HG03045 (cell line): ENCODE measurements at regions not wholly inside any gene's neighbourhood (a gene's known extent, or its start where the extent isn't known, plus 50 kb on each side); places are given as distances from the start of the nearest gene placed in this dataset.
"Not testable (repeated sequence)": the region's sequence is repeated elsewhere in the genome, so short reads cannot be mapped to it uniquely, and the experiment has no call there.

Experiments
- ATAC-seq: cut with Tn5 transposase; IDR thresholded peaks from one replicate; pipeline ENCODE4 v1.9.1; 2021; ENCODE audit warnings: mild to moderate bottlenecking, moderate library complexity; ENCODE audit not compliant: unreplicated experiment

DNA sequence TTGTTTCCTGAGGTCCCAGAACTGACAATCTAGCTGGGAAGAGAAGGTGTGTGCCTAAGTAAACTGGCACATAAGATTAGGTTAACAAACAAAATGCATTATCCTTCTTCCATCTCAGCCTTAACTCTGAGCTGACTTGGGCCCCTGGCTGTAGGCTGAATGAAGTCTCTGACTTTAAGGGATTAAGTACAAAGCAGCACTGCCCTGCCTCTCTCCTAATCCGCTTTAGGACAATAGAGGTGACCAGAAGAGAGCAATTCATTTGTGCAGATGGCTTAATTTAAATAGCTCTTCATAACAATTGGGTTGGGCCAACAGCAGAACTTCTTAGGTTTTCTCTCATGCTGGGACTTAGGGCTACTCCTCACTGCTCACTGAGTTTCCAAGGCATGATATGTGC, 181.6 kb upstream of the SOX14 start:
- no peak for ATAC-seq

DNA sequence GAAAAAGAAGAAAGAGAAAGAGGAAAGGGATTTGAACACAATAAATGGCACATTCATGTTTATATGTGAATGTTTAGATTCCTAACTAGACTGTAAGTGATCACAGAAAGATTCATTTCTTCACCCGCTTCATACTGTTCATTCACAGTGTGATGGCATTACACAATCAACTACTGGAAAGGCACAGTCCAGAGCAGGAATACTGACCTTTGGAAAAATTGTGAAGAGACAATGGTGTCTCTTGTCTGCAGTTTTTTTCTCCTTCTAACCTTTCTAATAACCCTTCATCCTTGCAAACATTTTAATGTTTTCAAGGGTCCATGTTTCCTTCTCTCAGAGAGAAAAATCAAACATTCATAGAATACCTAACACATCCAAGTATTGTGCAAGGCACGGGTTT, 180.9 kb upstream of the SOX14 start:
- no peak for ATAC-seq

DNA sequence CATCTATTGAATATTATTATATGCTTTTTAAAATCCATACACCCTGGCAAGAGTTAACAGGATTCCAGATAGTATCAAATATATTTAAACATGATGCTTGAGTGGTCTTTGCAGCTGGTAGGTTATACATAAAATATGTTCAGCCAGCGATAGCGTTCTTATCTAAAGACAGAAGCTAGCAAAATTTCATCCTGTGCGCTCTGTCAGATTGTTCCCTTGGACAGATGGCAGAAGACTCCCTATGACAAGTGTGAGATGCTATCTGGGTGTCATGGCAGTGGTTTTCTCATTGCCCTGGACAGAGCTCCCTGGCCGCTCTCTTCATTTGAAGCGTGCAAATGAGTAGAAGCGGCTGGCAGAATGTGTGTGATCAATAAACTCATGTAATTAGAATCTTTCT, 175.2 kb upstream of the SOX14 start:
- ATAC-seq = no peak

DNA sequence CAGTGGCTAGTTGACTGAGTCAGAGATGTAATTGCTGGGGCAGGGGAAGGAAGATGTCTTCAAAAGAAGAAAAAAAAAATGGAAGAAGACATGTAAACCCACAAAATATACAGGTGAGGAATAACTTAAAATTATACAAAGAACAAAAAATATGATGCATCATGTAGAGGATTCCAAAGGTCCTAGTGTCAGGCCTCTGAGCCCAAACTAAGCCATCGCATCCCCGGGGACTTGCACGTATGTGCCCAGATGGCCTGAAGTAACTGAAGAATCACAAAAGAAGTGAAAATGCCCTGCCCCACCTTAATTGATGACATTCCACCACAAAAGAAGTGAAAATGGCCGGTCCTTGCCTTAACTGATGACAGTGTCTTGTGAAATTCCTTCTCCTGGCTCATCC, 168.7 kb upstream of the SOX14 start:
- ATAC-seq = not testable (repeated sequence)

DNA sequence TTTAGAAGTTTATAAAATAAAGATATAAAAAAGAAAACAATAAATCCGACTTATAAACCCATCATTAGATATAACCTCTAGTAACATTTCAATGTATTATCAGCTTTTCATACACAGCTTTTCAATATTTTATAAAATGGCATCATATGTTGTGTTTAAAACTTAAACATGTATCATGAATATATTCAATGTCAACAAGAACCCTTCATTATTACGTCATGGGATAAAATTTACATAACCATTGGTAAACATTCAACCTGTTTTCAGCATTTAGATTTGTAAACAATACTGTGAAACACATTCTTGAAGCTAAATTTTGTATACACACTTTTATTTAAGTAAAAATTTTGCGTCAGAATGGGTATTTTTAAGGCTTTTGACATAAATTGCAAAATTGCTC, 153.4 kb upstream of the SOX14 start:
- no peak for ATAC-seq

DNA sequence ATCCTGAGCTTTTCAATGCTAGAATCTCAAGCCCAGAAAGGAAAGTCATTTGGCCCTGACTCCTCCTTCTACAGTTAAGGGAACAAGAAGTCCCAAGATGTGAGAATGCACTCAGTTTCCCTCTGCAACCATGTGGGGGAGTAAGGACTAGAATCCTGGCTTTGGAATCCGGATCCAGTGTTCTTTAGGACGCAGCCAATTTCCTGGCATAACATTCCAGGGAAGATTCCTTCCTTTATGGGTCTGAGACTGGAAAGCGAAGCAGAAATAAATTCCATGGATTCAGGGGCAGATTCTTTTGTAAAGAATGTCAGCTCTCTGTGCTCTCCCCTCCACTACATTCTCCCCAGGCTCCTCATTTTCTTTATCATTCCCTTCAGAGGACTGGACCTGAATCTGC, 151.8 kb upstream of the SOX14 start:
- no peak for ATAC-seq

DNA sequence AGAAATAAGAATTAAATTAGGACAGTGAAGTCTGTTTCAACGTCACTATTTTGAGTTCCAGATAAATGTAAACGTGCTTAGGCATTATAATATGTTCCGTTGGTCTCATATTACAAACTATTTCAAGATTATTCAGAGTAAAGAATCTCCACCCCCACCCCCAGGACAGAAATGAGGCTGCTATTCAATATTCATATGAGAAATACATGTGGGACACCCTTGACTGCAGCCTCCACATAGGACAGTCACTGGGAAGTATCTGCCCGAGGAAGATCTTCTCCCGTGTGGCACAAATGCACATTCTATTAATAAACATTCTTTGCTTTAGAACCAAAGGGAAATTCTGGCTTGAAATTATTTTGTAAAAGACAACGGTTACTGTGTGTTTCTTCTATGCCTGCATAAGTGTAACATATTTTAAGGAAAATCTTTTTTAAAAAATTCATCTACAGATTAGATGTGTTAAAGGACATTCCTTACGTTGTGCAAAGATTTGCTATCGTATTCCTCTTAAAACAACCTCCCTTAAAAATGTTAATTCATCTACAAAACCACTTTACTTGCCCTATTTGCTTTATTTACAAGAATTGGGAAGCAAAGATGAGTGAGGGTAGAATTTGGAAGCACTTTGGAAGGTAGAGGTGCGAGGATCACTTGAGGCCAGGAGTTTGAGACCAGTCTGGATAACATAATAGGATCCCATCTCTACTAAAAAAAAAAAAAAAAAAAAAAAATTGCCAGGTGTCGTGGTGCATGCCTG, 148.3 kb upstream of the SOX14 start:
- no peak for ATAC-seq

DNA sequence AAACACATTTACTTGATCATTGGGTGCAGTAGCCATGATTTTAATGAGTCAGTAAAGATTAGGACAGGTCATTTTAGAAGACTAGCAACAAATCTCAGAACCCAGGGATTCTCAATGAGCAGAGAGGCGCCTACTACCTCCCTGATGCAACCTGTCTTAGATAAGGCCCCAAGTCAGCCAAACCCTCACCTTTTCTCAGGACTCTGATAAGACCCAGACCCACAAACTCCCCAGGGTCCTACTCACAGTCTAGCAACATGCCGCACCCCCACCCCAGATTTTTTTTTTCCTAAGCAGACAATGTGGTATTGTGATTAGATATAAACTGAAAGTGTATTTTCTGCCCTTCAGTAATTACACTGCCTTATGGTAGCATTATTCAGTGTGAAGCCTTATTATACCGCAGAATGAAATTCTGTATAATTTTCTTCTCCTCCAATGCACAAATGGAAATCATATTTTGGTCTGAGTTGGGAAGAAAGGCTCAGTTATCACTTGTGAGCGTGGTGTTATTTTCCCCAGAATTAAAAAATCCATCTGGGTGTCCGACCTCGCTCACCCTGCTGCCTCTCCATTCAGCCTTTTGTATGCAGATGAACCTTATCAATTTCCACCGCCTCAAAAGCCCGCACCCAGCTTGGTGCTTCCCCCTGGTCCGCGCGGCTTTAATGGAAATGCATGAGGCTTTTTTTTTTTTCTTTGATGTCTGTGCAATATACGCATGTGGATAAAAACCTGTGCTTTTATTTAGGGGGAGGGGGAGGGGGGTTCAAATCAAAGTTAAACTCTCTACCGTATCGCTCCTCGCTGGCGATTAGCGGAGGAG, 122.0 kb upstream of the SOX14 start:
- ATAC-seq = no peak

DNA sequence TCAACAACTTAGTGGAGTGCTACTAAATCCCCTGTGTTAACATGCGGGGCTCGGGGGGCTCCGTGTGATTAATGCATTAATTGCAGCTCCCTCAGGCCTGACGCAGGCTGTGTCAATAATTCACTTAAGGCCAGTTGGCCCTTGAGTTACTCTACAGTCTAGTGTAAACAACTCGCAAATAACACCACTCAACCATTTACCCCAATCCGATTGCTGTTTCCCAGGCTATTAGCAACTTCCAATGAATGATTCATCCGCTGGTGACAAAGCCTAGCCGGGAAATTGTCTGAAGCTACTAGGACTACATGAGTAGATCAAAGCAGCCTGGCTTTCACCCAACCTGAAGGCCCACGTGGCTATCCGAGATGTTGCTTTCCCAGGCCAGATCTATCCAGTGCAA, 121.3 kb upstream of the SOX14 start:
- no peak for ATAC-seq

DNA sequence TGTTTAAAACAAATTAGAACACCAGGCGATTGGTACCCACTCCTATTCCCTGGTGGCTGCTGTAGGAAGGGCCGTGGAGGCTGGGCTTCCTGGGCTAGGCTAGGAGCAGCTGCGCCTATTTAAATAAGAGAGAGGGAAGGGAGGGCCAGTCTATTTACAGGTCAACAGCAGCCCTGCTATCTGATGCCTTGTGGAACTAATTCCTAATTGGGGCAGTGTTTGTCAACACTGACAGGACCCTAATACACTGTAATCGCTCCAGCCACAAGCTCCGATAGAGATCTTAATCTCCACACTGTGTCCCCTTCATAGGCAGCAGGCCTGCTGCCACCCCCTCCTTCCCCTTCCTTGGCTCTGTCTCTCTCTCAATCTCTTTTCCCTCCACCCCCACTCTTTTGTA, 116.9 kb upstream of the SOX14 start:
- no peak for ATAC-seq

DNA sequence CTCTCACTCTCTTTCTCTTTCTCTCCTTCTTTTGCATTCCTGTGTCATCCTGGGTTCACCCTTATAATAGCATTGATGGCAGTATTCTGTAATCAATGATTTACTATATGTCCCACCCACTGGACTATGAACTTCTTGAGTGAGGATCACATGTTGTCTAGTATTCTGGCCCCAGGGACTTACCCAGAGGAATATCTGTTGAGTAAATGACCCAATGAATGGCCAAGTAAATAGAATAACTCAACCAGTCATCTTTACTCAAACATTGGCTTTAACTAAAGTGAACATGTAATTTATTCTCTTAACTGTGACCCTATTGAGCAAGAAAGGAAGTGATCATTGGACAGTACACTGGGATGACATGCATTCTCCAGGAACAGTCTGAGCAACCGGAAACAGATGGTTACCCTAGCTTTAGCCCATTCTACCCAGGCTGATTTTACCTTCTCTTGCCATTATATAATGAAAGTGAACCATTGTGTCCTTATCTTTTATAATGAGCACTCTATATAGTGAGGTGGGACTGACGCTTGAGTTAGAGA, 94.5 kb upstream of the SOX14 start:
- no peak for ATAC-seq

DNA sequence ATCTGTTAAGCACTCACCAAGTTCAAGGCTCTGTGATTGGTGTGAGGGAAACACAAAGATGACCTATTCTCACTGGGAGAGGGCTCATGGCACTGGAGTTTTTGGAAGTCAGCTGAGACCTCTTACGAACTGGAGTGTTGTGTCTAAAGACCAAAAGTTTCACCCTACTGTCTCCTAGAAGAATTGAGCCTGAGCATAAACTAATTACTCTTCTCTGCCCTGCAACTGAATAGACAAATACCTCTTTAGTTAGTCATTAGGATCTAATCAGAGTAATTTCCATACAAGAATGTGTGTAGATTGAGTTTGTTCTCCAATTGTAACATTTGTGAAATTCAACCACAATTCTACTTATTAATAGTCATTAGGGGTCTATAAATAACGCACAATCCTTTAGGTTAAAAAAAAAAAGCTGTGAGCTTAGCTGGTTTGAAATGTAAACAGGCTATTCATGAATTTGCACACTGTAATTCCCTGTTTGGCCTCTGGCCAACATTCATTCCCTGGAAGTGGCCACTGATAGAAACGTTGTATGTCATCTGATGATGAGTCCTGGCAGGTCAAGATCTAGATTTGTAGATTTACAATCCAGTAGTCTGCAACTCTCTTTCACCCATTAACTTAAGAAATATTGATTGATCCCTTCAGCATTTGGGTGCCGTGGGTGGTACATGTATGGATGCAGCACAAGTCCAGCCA, 76.8 kb upstream of the SOX14 start:
- ATAC-seq = no peak

DNA sequence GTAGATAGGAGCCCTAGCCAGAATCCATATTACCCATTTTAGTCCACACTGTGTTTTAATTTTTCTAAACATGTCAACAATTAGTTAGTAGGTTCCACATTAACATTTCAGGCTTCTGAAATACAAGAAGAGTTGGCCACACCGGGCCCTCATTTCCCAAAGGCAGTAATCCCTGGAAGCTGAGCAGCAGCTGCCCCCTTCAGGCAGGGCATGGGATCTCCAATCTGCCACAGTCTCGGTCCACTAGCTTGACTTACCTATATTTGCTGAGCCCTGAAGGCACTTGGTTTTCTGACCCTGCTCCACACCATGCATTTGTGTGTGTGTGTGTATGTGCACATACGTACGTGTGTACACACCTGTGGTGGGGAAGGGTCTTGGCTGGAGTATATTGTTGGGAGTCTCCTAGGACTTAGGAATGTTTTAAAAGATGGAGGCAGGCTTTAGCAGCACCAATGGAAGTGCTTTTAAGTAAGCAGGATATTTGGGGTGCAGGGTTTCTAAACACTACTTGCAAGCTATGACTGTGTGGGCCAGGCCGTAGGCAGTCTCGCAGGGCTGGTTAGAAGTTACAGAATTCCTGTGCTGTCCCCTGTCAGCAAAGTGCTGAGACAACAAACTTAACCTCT, 71.2 kb upstream of the SOX14 start:
- no peak for ATAC-seq

DNA sequence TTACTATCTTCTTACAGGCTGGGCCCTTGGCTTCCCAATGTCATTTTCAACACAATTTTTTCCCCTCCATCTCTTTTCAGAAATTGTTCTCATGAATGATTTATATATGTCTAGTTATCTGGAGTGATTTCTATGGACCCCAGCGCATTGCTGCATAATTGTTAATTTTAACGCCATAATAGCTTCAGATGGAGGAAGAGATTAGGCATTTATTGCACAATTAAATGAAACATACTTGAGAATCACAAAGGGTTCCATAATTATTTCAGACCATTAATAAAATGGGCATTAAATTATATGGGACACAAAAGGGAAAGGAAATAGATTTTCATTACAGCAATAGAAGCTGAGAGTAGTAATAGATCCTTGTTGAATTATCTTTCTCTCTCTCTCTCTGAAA, 70.3 kb upstream of the SOX14 start:
- ATAC-seq = no peak

DNA sequence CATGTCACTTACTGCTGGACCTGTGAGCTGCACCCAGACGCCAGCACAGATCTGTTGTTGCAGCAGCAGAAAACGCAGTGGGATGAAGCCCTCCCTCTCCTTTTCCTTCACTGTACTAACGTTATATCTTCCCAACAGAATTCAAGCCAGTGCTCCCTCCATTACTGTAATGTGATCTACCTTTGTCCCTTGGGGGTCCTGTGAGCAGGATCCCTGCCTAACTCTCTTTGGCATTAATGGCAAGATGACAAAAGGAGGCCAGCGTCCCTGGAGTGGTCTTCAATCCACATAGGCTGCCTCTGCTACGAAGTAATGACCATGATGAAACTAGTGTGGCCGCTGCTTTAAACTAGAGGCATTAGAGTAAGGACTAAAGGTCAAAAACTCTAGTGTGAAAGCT, 69.3 kb upstream of the SOX14 start:
- no peak for ATAC-seq

DNA sequence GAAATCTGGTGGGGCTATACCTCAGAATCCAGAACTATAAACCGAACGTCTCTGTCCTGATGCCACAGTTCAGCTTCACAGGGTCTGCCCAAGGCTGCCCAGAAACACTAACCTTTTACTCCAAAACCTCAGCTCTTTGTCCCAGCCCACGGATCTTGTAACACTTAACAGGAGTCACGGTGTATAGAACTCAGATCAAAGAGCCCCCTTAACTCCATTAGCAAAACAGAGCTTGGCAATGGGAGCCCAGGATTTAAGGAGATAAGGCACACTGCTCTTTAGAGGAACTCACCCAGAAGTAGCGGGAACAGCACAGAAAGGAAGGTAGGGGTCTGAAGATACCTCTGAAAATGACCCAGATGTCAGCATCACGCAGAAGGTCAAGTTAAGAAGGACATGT, 68.8 kb upstream of the SOX14 start:
- no peak for ATAC-seq

DNA sequence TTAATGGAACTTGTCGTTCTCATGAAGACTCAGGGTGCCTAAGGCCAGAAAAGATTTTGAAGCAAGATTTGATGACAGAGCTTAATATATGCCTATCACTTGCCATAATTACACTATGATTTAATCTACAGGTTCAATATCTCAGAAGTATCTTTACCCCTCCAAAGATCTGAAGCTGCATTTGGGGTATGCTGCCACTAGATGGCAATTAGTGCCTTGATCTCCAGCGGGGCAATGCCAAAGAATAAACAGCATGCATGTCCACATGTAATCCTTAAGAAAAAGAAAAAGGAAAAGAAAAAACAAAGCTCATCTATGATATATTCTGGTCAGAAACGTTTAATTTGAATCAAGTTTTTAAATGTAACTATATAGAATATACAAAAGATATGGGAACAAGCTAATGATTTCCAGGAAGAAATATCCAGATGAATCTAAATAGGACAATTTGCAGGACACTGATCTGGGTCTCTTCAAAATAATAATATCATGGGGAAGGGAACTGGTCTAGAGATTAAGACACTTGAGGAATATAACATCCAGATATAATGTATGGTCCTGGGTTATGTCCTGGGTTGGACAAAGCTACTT, 55.0 kb upstream of the SOX14 start:
- no peak for ATAC-seq

DNA sequence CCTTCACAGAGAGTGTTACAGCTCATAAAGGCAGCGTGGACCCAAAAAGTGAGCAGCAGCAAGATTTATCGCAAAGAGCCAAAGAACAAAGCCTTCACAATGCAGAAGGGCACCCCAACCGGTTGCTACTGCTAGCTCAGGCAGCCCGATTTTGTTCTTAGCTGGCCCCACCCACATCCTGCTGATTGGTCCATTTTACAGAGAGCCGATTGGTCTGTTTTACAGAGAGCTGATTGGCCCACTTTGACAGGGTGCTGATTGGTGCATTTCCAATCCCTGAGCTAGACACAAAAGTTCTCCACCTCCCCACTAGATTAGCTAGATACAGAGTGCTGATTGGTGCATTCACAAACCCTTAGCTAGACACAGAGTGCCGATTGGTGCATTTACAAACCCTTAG, 50.1 kb upstream of the SOX14 start:
- ATAC-seq = not testable (repeated sequence)
